ENCODE measurements at regions not wholly inside any gene's neighbourhood (a gene's known extent, or its start where the extent isn't known, plus 50 kb on each side); places are given as distances from the start of the nearest gene placed in this dataset.
A peak's percentile ranks its signal among the peaks of the same experiment; 100 is the strongest.

DNA sequence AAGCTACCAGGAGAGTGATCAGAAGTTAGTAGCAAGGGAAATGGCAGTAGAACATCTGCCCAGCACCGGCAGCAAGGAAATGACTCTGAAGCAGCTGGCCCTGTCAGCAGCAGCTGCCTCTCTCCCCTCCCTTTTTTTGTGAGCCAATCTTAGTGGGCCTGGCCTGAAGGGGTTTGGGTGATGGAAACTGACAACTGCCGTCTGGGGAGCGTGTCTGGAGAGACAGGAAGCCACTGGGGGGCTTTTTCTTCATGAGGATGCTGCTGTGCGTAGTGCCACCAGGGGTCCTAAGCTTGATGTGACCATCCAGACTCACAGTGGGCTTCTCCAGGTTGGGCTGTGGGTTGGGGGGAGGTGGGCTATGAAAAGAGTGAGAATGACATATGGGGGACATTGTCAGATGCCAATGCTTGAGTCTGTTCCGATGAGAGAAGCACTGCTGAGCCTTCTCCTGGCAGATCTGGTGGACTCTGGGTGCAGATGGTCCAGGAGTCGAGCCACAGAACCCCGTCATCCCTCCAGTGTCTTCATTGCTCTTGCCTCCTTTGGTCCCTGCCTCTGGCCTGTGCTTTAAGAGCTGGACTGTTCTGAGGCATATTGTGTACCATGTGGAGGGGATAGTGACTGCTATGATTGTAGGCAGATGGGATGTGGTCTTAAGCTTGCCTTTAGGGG lies 87.6 kb upstream of the HIF1A start:
- TF ChIP-seq POLR2A (IDR thresholded peaks at IDR 0.05; ENCODE audit: borderline replicate concordance, extremely low read depth, insufficient read depth, insufficient read length) (no peak), EZH2phosphoT487 (IDR thresholded peaks at IDR 0.05; ENCODE audit: borderline replicate concordance) (no peak), YY1 (IDR thresholded peaks at IDR 0.05; ENCODE audit: extremely low read depth, insufficient replicate concordance, low read depth, low read length) (no peak), SP1 (IDR thresholded peaks at IDR 0.05; ENCODE audit: low read depth) (no peak), CTCF (IDR thresholded peaks at IDR 0.05 in 2 of 3, conservative IDR thresholded peaks at IDR 0.05 in 1 of 3; ENCODE audit: borderline replicate concordance in 1 of 3, insufficient read depth in 1 of 3, low read depth in 2 of 3, low read length in 2 of 3) (0 out of 6 replicates have a peak, but pooled peaks of 1 of the 3 experiments have one; percentile 12), SIN3A (IDR thresholded peaks at IDR 0.05; ENCODE audit: low read depth) (no peak), EZH2 (IDR thresholded peaks at IDR 0.05) (no peak), ZNF274 (IDR thresholded peaks at IDR 0.05; ENCODE audit: low read depth, low read length) (no peak), POLR2AphosphoS5 (IDR thresholded peaks at IDR 0.05; ENCODE audit: low read depth, low read length) (no peak), JUND (IDR thresholded peaks at IDR 0.05) (no peak)
